ENCODE measurements at regions not wholly inside any gene's neighbourhood (a gene's known extent, or its start where the extent isn't known, plus 50 kb on each side); places are given as distances from the start of the nearest gene placed in this dataset.

GRCh38 chr1:219120624-219121544 is 52.8 kb upstream of the LYPLAL1 start:
- H3K9me3 Mint-ChIP-seq: peaks cover 14% of the 10 kb centered on the region
- peak overlapping the region; percentile 87 to 94 (median 88) for H3K27ac Mint-ChIP-seq
- H3K4me1 Mint-ChIP-seq: peaks cover 35% of the 10 kb centered on the region
- no peak overlapping the region for H3K4me3 Mint-ChIP-seq
- H3K36me3 Mint-ChIP-seq (ENCODE audit: low read depth): no peaks in the 10 kb centered on the region
- no peak for TF ChIP-seq CTCF (IDR thresholded peaks at IDR 0.05; ENCODE audit: unreplicated experiment in 3 of 3)
- H3K27me3 Mint-ChIP-seq (ENCODE audit: low read depth): no peaks in the 10 kb centered on the region

GRCh38 chr1:219121679-219122078 is 52.0 kb upstream of the LYPLAL1 start:
- Mint-ChIP-seq H3K4me3 (no peak overlapping the region), H3K9me3 (peaks cover 9% of the 10 kb centered on the region), H3K27me3 (ENCODE audit: low read depth) (no peaks in the 10 kb centered on the region), H3K36me3 (ENCODE audit: low read depth) (no peaks in the 10 kb centered on the region), H3K27ac (peak overlapping the region; percentile 81 to 94 (median 88)), H3K4me1 (peaks cover 43% of the 10 kb centered on the region)
- no peak for TF ChIP-seq CTCF (IDR thresholded peaks at IDR 0.05; ENCODE audit: unreplicated experiment in 3 of 3)

GRCh38 chr1:219123036-219123435 is 50.6 kb upstream of the LYPLAL1 start:
- peaks cover under 1% of the 10 kb centered on the region for H3K9me3 Mint-ChIP-seq
- H3K4me3 Mint-ChIP-seq: no peak overlapping the region
- peak overlapping the region in 2 of 3 experiments; percentile 70 to 75 for H3K27ac Mint-ChIP-seq
- TF ChIP-seq CTCF (IDR thresholded peaks at IDR 0.05; ENCODE audit: unreplicated experiment in 3 of 3): no peak
- H3K27me3 Mint-ChIP-seq (ENCODE audit: low read depth): no peaks in the 10 kb centered on the region
- peaks cover 43% of the 10 kb centered on the region for H3K4me1 Mint-ChIP-seq
- no peaks in the 10 kb centered on the region for H3K36me3 Mint-ChIP-seq (ENCODE audit: low read depth)

Data from nephron (organoid).